CD4-positive, CD25-positive, alpha-beta regulatory T cell (primary cell): ENCODE measurements at regions not wholly inside any gene's neighbourhood (a gene's known extent, or its start where the extent isn't known, plus 50 kb on each side); places are given as distances from the start of the nearest gene placed in this dataset.

Experiments
- ATAC-seq, 2 donors: fragments of 150-1000 bp; cut with Tn5 transposase; one replicate each; pipeline ENCODE4 v1.10.0; 2021; ENCODE audit warnings: low read depth in 2 of 2, moderate number of reproducible peaks in 2 of 2, moderate library complexity in 1 of 2
- DNase-seq, 3 donors: peaks; one replicate each; pipeline versions ENCODE4 v3.0.0 to v3.0.0-alpha.2; 2012 to 2022; ENCODE audit warnings: mixed read lengths in 1 of 3
- H3K27ac ChIP-seq: one replicate; pipeline ENCODE4 v1.7.0; 2013; ENCODE audit warnings: mild to moderate bottlenecking, low read length; ENCODE audit not compliant: insufficient read depth, poor library complexity, severe bottlenecking
- H3K27me3 ChIP-seq: one replicate; pipeline ENCODE4 v1.7.0; 2013; ENCODE audit warnings: low read length; ENCODE audit not compliant: control insufficient read depth, insufficient read depth
- H3K36me3 ChIP-seq: one replicate; pipeline ENCODE4 v1.7.0; 2013; ENCODE audit warnings: mild to moderate bottlenecking, low read length, moderate library complexity; ENCODE audit not compliant: control insufficient read depth, insufficient read depth
- H3K4me1 ChIP-seq: 2 replicates; pipeline ENCODE4 v1.7.0; 2013; ENCODE audit warnings: mild to moderate bottlenecking, low read length; ENCODE audit not compliant: insufficient read depth, control insufficient read depth, poor library complexity, severe bottlenecking
- H3K4me3 ChIP-seq: one replicate; pipeline ENCODE4 v1.7.0; 2013; ENCODE audit warnings: low read depth, mild to moderate bottlenecking, low read length, moderate library complexity
- H3K9me3 ChIP-seq, 2 experiments: 1 replicate in 1 of 2; 2 replicates in 1 of 2; pipeline ENCODE4 v1.7.0; 2013; ENCODE audit warnings: low read length in 2 of 2, mild to moderate bottlenecking in 1 of 2, moderate library complexity in 1 of 2; ENCODE audit not compliant: control insufficient read depth in 2 of 2
- H3K27ac Mint-ChIP-seq, 3 donors: one replicate each; pipeline ENCODE4 v1.8.0; 2020 to 2022; ENCODE audit warnings: mild to moderate bottlenecking in 3 of 3, mixed read lengths in 3 of 3, moderate library complexity in 2 of 3
- H3K27me3 Mint-ChIP-seq: one replicate; pipeline ENCODE4 v1.8.0; 2022; ENCODE audit warnings: mild to moderate bottlenecking, mixed read lengths
- H3K36me3 Mint-ChIP-seq: one replicate; pipeline ENCODE4 v1.8.0; 2020; ENCODE audit warnings: mixed read lengths
- H3K4me1 Mint-ChIP-seq, 4 donors: one replicate each; pipeline ENCODE4 v1.8.0; 2020 to 2022; ENCODE audit warnings: mixed read lengths in 4 of 4, mild to moderate bottlenecking in 1 of 4
- H3K4me3 Mint-ChIP-seq, 4 donors: one replicate each; pipeline ENCODE4 v1.8.0; 2020 to 2022; ENCODE audit warnings: mild to moderate bottlenecking in 4 of 4, mixed read lengths in 4 of 4, moderate library complexity in 3 of 4
- H3K9me3 Mint-ChIP-seq, 7 donors: one replicate each; pipeline ENCODE4 v1.8.0; 2020 to 2022; ENCODE audit warnings: mixed read lengths in 7 of 7, mild to moderate bottlenecking in 3 of 7, moderate library complexity in 2 of 7

GRCh38 chr6:1067346-1067745, 244.6 kb upstream of the FOXQ1 start:
- no peak for ATAC-seq
- H3K9me3 Mint-ChIP-seq = no peaks in the 10 kb centered on the region
- no peaks in the 10 kb centered on the region for H3K4me1 Mint-ChIP-seq
- Histone ChIP-seq H3K27ac (no peak overlapping the region), H3K9me3 (no peaks in the 10 kb centered on the region), H3K27me3 (no peaks in the 10 kb centered on the region), H3K4me3 (no peak overlapping the region), H3K4me1 (no peaks in the 10 kb centered on the region), H3K36me3 (no peaks in the 10 kb centered on the region)
- no peak overlapping the region for H3K4me3 Mint-ChIP-seq
- H3K27ac Mint-ChIP-seq = no peak overlapping the region
- H3K27me3 Mint-ChIP-seq = no peaks in the 10 kb centered on the region
- H3K36me3 Mint-ChIP-seq = no peaks in the 10 kb centered on the region
- DNase-seq = no peak

- Histone ChIP-seq H3K36me3 (no peaks in the 10 kb centered on the region), H3K27me3 (no peaks in the 10 kb centered on the region), H3K4me3 (no peak overlapping the region), H3K27ac (no peak overlapping the region), H3K4me1 (no peaks in the 10 kb centered on the region), H3K9me3 (no peaks in the 10 kb centered on the region)
- Mint-ChIP-seq H3K27me3 (no peaks in the 10 kb centered on the region), H3K4me3 (no peak overlapping the region), H3K27ac (no peak overlapping the region), H3K36me3 (no peaks in the 10 kb centered on the region), H3K4me1 (no peaks in the 10 kb centered on the region), H3K9me3 (peaks cover 0 to 3% (median 0%) of the 10 kb centered on the region in 7 donors)
- no peak for ATAC-seq
- no peak for DNase-seq
These were observed 245.3 kb upstream of the FOXQ1 start for GRCh38 chr6:1066449-1067090.

GRCh38 chr6:1065986-1066385, 245.9 kb upstream of the FOXQ1 start:
- Mint-ChIP-seq H3K27ac (no peak overlapping the region), H3K4me1 (no peaks in the 10 kb centered on the region), H3K27me3 (peaks cover 2% of the 10 kb centered on the region), H3K36me3 (no peaks in the 10 kb centered on the region), H3K4me3 (no peak overlapping the region), H3K9me3 (peaks cover 0 to 3% (median 0%) of the 10 kb centered on the region in 7 donors)
- H3K36me3 ChIP-seq = no peaks in the 10 kb centered on the region
- no peaks in the 10 kb centered on the region for H3K27me3 ChIP-seq
- H3K4me1 ChIP-seq = no peaks in the 10 kb centered on the region
- H3K4me3 ChIP-seq = no peak overlapping the region
- H3K27ac ChIP-seq = no peak overlapping the region
- DNase-seq (no peak), ATAC-seq (no peak)
- H3K9me3 ChIP-seq = no peaks in the 10 kb centered on the region

- H3K4me3 ChIP-seq = no peak overlapping the region
- no peaks in the 10 kb centered on the region for H3K9me3 ChIP-seq
- H3K4me1 Mint-ChIP-seq = no peaks in the 10 kb centered on the region
- H3K36me3 ChIP-seq = no peaks in the 10 kb centered on the region
- no peak overlapping the region for H3K4me3 Mint-ChIP-seq
- no peak for ATAC-seq
- H3K27ac Mint-ChIP-seq = no peak overlapping the region
- no peaks in the 10 kb centered on the region for H3K36me3 Mint-ChIP-seq
- DNase-seq = no peak
- H3K9me3 Mint-ChIP-seq = peaks cover 0 to 3% (median 0%) of the 10 kb centered on the region in 7 donors
- no peaks in the 10 kb centered on the region for H3K4me1 ChIP-seq
- peaks cover 7% of the 10 kb centered on the region for H3K27me3 Mint-ChIP-seq
- H3K27me3 ChIP-seq = no peaks in the 10 kb centered on the region
- H3K27ac ChIP-seq = no peak overlapping the region
These were observed 248.1 kb upstream of the FOXQ1 start for GRCh38 chr6:1063671-1064355.

GRCh38 chr6:1062786-1063545, 248.9 kb upstream of the FOXQ1 start:
- H3K27me3 ChIP-seq = no peaks in the 10 kb centered on the region
- Mint-ChIP-seq H3K27ac (no peak overlapping the region), H3K9me3 (peaks cover 0 to 3% (median 0%) of the 10 kb centered on the region in 7 donors), H3K27me3 (peaks cover 7% of the 10 kb centered on the region), H3K4me3 (no peak overlapping the region), H3K4me1 (no peaks in the 10 kb centered on the region), H3K36me3 (no peaks in the 10 kb centered on the region)
- H3K4me1 ChIP-seq = no peaks in the 10 kb centered on the region
- DNase-seq (no peak), ATAC-seq (no peak)
- no peaks in the 10 kb centered on the region for H3K9me3 ChIP-seq
- no peaks in the 10 kb centered on the region for H3K36me3 ChIP-seq
- H3K27ac ChIP-seq = no peak overlapping the region
- no peak overlapping the region for H3K4me3 ChIP-seq

- H3K4me1 Mint-ChIP-seq = no peaks in the 10 kb centered on the region
- Histone ChIP-seq H3K36me3 (no peaks in the 10 kb centered on the region), H3K27ac (no peak overlapping the region), H3K27me3 (no peaks in the 10 kb centered on the region), H3K9me3 (no peaks in the 10 kb centered on the region), H3K4me3 (no peak overlapping the region), H3K4me1 (no peaks in the 10 kb centered on the region)
- H3K27ac Mint-ChIP-seq = no peak overlapping the region
- ATAC-seq (no peak), DNase-seq (no peak)
- no peak overlapping the region for H3K4me3 Mint-ChIP-seq
- peaks cover 0 to 3% (median 0%) of the 10 kb centered on the region in 7 donors for H3K9me3 Mint-ChIP-seq
- peaks cover 7% of the 10 kb centered on the region for H3K27me3 Mint-ChIP-seq
- no peaks in the 10 kb centered on the region for H3K36me3 Mint-ChIP-seq
These were observed 252.3 kb upstream of the FOXQ1 start for GRCh38 chr6:1059596-1059995.

GRCh38 chr6:1057490-1058135, 254.3 kb upstream of the FOXQ1 start:
- no peak for ATAC-seq
- Histone ChIP-seq H3K9me3 (no peaks in the 10 kb centered on the region), H3K4me1 (no peaks in the 10 kb centered on the region), H3K27me3 (no peaks in the 10 kb centered on the region), H3K4me3 (no peak overlapping the region), H3K27ac (no peak overlapping the region), H3K36me3 (no peaks in the 10 kb centered on the region)
- no peak overlapping the region for H3K4me3 Mint-ChIP-seq
- H3K9me3 Mint-ChIP-seq = peaks cover 0 to 3% (median 0%) of the 10 kb centered on the region in 7 donors
- H3K4me1 Mint-ChIP-seq = no peaks in the 10 kb centered on the region
- no peak for DNase-seq
- H3K27ac Mint-ChIP-seq = no peak overlapping the region
- H3K27me3 Mint-ChIP-seq = peaks cover 7% of the 10 kb centered on the region
- H3K36me3 Mint-ChIP-seq = no peaks in the 10 kb centered on the region
